Upper lobe of left lung (tissue), 6 donors: ENCODE measurements at regions not wholly inside any gene's neighbourhood (a gene's known extent, or its start where the extent isn't known, plus 50 kb on each side); places are given as distances from the start of the nearest gene placed in this dataset.

ENCODE experiments used
- ATAC-seq, 2 donors: fragments of 200-7000 bp; cut with Tn5 transposase; one replicate each; pipeline ENCODE4 v1.9.1; 2022; ENCODE audit warnings: mild to moderate bottlenecking in 2 of 2, moderate library complexity in 2 of 2; ENCODE audit not compliant: low FRiP score in 2 of 2
- DNase-seq, 2 donors: peaks; one replicate each; pipeline ENCODE4 v3.0.0-alpha.2; 2019 to 2020
- H3K27ac ChIP-seq, 4 donors: fragments of 200-600 bp; sonication (generic); one replicate each; pipeline ENCODE4 v1.5.1; 2016 to 2019
- H3K27me3 ChIP-seq, 4 donors: fragments of 200-600 bp; sonication (generic); one replicate each; pipeline ENCODE4 v1.5.1; 2017 to 2019
- H3K36me3 ChIP-seq, 4 donors: fragments of 200-600 bp; sonication (generic); one replicate each; pipeline ENCODE4 v1.5.1; 2016 to 2019
- H3K4me1 ChIP-seq, 4 donors: fragments of 200-600 bp; sonication (generic); one replicate each; pipeline ENCODE4 v1.5.1; 2018 to 2019
- H3K4me3 ChIP-seq, 4 donors: fragments of 200-600 bp; sonication (generic); one replicate each; pipeline ENCODE4 v1.5.1; 2017 to 2019; ENCODE audit warnings: mild to moderate bottlenecking in 2 of 4, moderate library complexity in 1 of 4
- H3K9me3 ChIP-seq, 4 donors: fragments of 200-600 bp; sonication (generic); one replicate each; pipeline ENCODE4 v1.5.1; 2018 to 2019
- EP300 ChIP-seq, 4 donors: sonication (generic); formaldehyde crosslinking; IDR thresholded peaks; one replicate each; pipeline ENCODE4 v1.5.1; 2017; ENCODE audit warnings: antibody characterized with exemption in 4 of 4, control low read depth in 2 of 4
- POLR2A ChIP-seq, 4 donors: fragments of 450-650 bp; IDR thresholded peaks; one replicate each; pipeline ENCODE4 v1.5.1; 2016 to 2017; ENCODE audit warnings: antibody characterized with exemption in 4 of 4, mild to moderate bottlenecking in 2 of 4
- POLR2AphosphoS5 ChIP-seq, 2 donors: sonication (generic); formaldehyde crosslinking; IDR thresholded peaks; one replicate each; pipeline ENCODE4 v1.5.1; 2017; ENCODE audit warnings: antibody characterized with exemption in 2 of 2
- WGBS, 2 donors: methylation state at CpG; one replicate each; pipeline ENCODE4 v1.1.5; 2017 to 2018; 5-methylcytosine and 5-hydroxymethylcytosine counted together
- TF ChIP-seq, protein P1 (sequence below), 6 experiments: fragments of 450-650 bp in 4 of 6; fragments of 200-600 bp in 2 of 6; sonication (generic) in 2 of 6; IDR thresholded peaks; one replicate each; pipeline ENCODE4 v1.5.1; 2016 to 2019; ENCODE audit warnings: antibody characterized with exemption in 6 of 6
- donor health status: DM: no; HTN: no; CAD: no; lungs with moderate emphysema.
- donor health status: DM: no; HTN: yes; CAD: no; lungs with severe emphysema.

DNA sequence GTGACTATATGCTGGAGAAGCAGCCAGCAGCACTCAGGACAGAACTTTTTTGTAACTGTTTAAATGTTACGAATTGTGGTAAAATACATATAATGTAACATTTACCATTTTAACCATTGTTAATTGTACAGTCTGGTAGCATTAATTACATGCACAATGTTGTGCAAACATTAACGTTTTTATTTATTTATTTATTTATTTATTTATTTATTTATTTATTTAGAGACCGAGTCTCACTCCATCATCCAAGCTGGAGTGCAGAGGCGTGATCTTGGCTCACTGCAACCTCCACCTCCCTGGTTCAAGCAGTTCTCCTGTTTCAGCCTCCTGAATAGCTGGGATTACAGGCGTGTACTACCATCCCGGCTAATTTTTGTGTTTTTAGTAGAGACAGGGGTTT lies 88.7 kb upstream of the TEX51 start:
- ATAC-seq (no peak), DNase-seq (no peak)
- H3K27ac ChIP-seq = no peak overlapping the region
- H3K9me3 ChIP-seq = no peaks in the 10 kb centered on the region
- TF ChIP-seq POLR2A (IDR thresholded peaks at IDR 0.05) (no peak), EP300 (IDR thresholded peaks at IDR 0.05) (no peak), POLR2AphosphoS5 (IDR thresholded peaks at IDR 0.05) (no peak)
- TF ChIP-seq, protein P1, sequence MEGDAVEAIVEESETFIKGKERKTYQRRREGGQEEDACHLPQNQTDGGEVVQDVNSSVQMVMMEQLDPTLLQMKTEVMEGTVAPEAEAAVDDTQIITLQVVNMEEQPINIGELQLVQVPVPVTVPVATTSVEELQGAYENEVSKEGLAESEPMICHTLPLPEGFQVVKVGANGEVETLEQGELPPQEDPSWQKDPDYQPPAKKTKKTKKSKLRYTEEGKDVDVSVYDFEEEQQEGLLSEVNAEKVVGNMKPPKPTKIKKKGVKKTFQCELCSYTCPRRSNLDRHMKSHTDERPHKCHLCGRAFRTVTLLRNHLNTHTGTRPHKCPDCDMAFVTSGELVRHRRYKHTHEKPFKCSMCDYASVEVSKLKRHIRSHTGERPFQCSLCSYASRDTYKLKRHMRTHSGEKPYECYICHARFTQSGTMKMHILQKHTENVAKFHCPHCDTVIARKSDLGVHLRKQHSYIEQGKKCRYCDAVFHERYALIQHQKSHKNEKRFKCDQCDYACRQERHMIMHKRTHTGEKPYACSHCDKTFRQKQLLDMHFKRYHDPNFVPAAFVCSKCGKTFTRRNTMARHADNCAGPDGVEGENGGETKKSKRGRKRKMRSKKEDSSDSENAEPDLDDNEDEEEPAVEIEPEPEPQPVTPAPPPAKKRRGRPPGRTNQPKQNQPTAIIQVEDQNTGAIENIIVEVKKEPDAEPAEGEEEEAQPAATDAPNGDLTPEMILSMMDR (IDR thresholded peaks at IDR 0.05) = no peak
- no peaks in the 10 kb centered on the region for H3K4me1 ChIP-seq
- H3K27me3 ChIP-seq = no peaks in the 10 kb centered on the region
- H3K36me3 ChIP-seq = no peaks in the 10 kb centered on the region
- no peak overlapping the region for H3K4me3 ChIP-seq
- 83 to 87% methylated on average over 6 of the region's 6 CpGs for WGBS, 2 donors

DNA sequence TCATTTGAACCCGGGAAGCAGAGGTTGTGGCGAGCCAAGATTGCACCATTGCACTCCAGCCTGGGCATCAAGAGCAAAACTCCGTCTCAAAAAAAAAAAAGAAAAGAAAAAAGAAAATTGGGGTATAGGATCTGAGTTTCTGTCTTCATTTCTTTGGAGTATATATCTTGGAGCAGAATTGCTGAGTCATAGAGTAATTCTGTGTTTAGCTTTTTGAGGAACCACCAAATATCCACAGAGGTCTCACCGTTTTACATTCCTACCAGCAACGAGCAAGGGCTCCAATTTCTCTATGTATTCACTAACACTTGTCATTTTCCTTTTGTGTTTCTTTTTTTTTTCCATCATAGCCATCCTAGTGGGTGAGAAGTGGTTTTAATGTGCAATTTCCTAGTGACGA lies 87.6 kb upstream of the TEX51 start:
- WGBS, 2 donors = 65 to 72% methylated on average over 6 of the region's 6 CpGs

DNA sequence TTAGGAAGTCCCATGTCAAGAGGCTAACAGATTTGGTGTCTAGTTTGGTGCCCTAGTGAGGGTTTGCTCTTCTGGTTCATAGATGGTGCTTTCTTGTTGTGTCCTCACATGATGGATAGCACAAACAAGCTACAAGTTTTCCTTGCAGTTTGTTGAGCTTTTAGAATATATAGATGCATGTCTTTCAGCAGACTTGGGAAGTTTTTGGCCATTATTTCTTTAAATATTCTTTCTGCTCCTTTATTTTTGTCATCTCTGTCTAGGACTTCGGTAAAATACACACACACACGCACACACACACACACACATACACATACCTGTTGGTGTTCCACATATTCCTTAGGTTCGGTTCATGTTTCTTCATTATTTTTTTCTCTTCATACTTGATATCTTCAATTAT lies 81.5 kb upstream of the TEX51 start:
- TF ChIP-seq EP300 (IDR thresholded peaks at IDR 0.05) (no peak), POLR2AphosphoS5 (IDR thresholded peaks at IDR 0.05) (no peak), POLR2A (IDR thresholded peaks at IDR 0.05) (no peak)
- TF ChIP-seq, protein P1 (IDR thresholded peaks at IDR 0.05) = no peak
- no peaks in the 10 kb centered on the region for H3K9me3 ChIP-seq
- DNase-seq = no peak

More for the DNA sequence above, 87.6 kb upstream of the TEX51 start:
- no peak for ATAC-seq
- H3K27ac ChIP-seq = no peak overlapping the region
- H3K9me3 ChIP-seq = no peaks in the 10 kb centered on the region
- TF ChIP-seq POLR2AphosphoS5 (IDR thresholded peaks at IDR 0.05) = no peak
- TF ChIP-seq EP300 (IDR thresholded peaks at IDR 0.05) = no peak
- TF ChIP-seq, protein P1 (IDR thresholded peaks at IDR 0.05) = no peak
- TF ChIP-seq POLR2A (IDR thresholded peaks at IDR 0.05) = no peak
- no peaks in the 10 kb centered on the region for H3K36me3 ChIP-seq
- no peak overlapping the region for H3K4me3 ChIP-seq
- no peak for DNase-seq
- no peaks in the 10 kb centered on the region for H3K27me3 ChIP-seq
- H3K4me1 ChIP-seq = no peaks in the 10 kb centered on the region

DNA sequence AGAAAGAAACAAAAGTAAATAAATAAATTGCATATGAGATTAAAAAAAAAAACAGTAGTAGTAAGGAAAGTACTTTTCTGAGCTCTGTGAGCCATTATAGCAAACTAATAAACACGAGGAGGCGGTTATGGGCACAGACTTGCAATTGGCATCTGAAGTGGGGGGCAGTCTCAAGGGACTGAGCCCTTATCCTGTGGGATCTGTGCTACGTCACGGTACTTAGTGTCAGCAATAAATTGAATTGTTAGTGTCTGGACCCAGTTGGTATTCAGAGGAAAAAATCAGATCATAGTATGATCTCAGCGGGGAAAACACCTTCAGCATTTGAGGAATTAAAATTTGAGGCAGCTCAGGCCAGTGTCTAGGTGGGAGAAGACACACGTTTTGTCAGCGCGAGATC lies 76.6 kb upstream of the TEX51 start:
- Histone ChIP-seq H3K4me1 (no peaks in the 10 kb centered on the region), H3K9me3 (no peaks in the 10 kb centered on the region), H3K36me3 (no peaks in the 10 kb centered on the region), H3K4me3 (no peak overlapping the region), H3K27ac (no peak overlapping the region), H3K27me3 (no peaks in the 10 kb centered on the region)
- no peak for DNase-seq
- no peak for ATAC-seq
- 90 to 92% methylated on average over 8 of the region's 8 CpGs for WGBS, 2 donors
- no peak for TF ChIP-seq POLR2AphosphoS5 (IDR thresholded peaks at IDR 0.05)
- TF ChIP-seq POLR2A (IDR thresholded peaks at IDR 0.05) = no peak
- no peak for TF ChIP-seq EP300 (IDR thresholded peaks at IDR 0.05)
- TF ChIP-seq, protein P1 (IDR thresholded peaks at IDR 0.05) = no peak

More for the DNA sequence above, 81.5 kb upstream of the TEX51 start:
- Histone ChIP-seq H3K27me3 (no peaks in the 10 kb centered on the region), H3K27ac (no peak overlapping the region), H3K4me3 (no peak overlapping the region), H3K36me3 (no peaks in the 10 kb centered on the region), H3K4me1 (no peaks in the 10 kb centered on the region)
- ATAC-seq = no peak
- 94 to 95% methylated on average over 3 of the region's 3 CpGs for WGBS, 2 donors

DNA sequence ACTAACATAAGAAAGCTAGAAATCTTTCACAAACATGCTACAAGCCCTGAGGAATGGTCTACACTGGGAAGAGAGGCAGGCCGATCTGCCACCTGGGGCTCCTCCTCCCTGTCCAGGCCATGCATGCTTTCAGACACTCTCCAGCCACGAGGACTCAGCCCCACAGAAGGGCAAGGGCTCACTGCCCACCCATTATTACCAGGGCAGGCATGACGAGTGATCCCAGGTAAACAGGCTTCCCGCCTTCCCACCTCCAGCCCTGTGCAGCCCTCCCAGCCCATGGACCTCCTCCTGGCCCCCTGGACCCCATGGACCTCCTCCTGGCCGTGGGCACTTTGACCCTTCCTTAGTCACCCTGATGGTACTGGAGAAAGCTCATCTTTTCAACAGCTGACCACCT lies 75.8 kb upstream of the TEX51 start:
- Histone ChIP-seq H3K4me3 (no peak overlapping the region), H3K27me3 (no peaks in the 10 kb centered on the region), H3K9me3 (no peaks in the 10 kb centered on the region), H3K36me3 (no peaks in the 10 kb centered on the region), H3K4me1 (no peaks in the 10 kb centered on the region), H3K27ac (no peak overlapping the region)
- ATAC-seq (no peak), DNase-seq (no peak)
- WGBS, 2 donors = 63 to 82% methylated on average over 3 to 5 of the region's 5 CpGs
- TF ChIP-seq, protein P1 (IDR thresholded peaks at IDR 0.05) = no peak
- no peak for TF ChIP-seq POLR2A (IDR thresholded peaks at IDR 0.05)
- no peak for TF ChIP-seq POLR2AphosphoS5 (IDR thresholded peaks at IDR 0.05)
- no peak for TF ChIP-seq EP300 (IDR thresholded peaks at IDR 0.05)
